Endothelial cell of umbilical vein (primary cell): ENCODE measurements at regions not wholly inside any gene's neighbourhood (a gene's known extent, or its start where the extent isn't known, plus 50 kb on each side); places are given as distances from the start of the nearest gene placed in this dataset.

Experiments used
- BruUV-seq: library from RNA; stranded (reverse); fragments of 400-500 nt; replicated peaks from 2 replicates; lab custom pipeline; 2021; lab: Mats Ljungman, UMichigan
- CTCF ChIA-PET: fragments of 300-600, 350-600 bp; sonication (Branson Sonifier 250); formaldehyde crosslinking; loops from one replicate; lab custom pipeline; 2021; ENCODE audit warnings: antibody characterized with exemption, inconsistent platforms; lab: Charles Lee
- POLR2A ChIA-PET: fragments of 300-600, 350-600 bp; sonication (Branson Sonifier 250); formaldehyde crosslinking; loops from one replicate; lab custom pipeline; 2021; ENCODE audit warnings: antibody characterized with exemption, inconsistent platforms; lab: Charles Lee
- DNase-seq: peaks from one replicate; pipeline ENCODE4 v3.0.0-alpha.2; 2011; ENCODE audit warnings: low read depth, low spot score
- FAIRE-seq: peaks from 2 replicates; lab custom pipeline; 2011; peaks lifted over from hg19 to GRCh38; lab: Jason Lieb, UNC
- H2AFZ ChIP-seq: 2 replicates; pipeline ENCODE4 v1.6.0; 2012; ENCODE audit warnings: low read depth, low read length, control low read depth, inconsistent platforms
- H3K27ac ChIP-seq: 2 replicates; pipeline ENCODE4 v1.5.1; 2011; ENCODE audit warnings: low read depth, mild to moderate bottlenecking, control low read depth, low read length, moderate library complexity; ENCODE audit not compliant: insufficient read depth
- H3K27me3 ChIP-seq, 2 experiments: 2 replicates each; pipeline versions ENCODE4 v1.6.0 to v1.6.1; 2011; ENCODE audit warnings: low read length in 2 of 2, mixed read lengths in 1 of 2; ENCODE audit not compliant: control insufficient read depth in 2 of 2, insufficient read depth in 2 of 2
- H3K36me3 ChIP-seq, 2 experiments: 2 replicates in 1 of 2; 3 replicates in 1 of 2; pipeline ENCODE4 v1.5.1; 2011; ENCODE audit warnings: low read length in 2 of 2, mild to moderate bottlenecking in 1 of 2, moderate library complexity in 1 of 2; ENCODE audit not compliant: control insufficient read depth in 2 of 2, insufficient read depth in 2 of 2; ENCODE audit errors: extremely low read depth in 1 of 2
- H3K4me1 ChIP-seq: 3 replicates; pipeline ENCODE4 v1.5.1; 2011; ENCODE audit warnings: mild to moderate bottlenecking, low read length; ENCODE audit not compliant: control insufficient read depth, insufficient read depth; ENCODE audit errors: extremely low read depth
- H3K4me2 ChIP-seq: 2 replicates; pipeline ENCODE4 v1.6.1; 2011; ENCODE audit warnings: low read length, control low read depth, mixed read lengths; ENCODE audit not compliant: insufficient read depth
- H3K4me3 ChIP-seq, 3 experiments: fragments of 200-600 bp in 1 of 3; sonication (generic), shearing (Covaris generic) in 1 of 3; replicated peaks in 1 of 3; 2 replicates each; pipeline ENCODE4 v1.5.1; 2011 to 2016; ENCODE audit warnings: control low read depth in 3 of 3, low read length in 3 of 3, mild to moderate bottlenecking in 2 of 3, inconsistent platforms in 1 of 3, low read depth in 1 of 3, moderate library complexity in 1 of 3; ENCODE audit not compliant: insufficient read depth in 1 of 3
- H3K79me2 ChIP-seq: 2 replicates; pipeline ENCODE4 v1.6.0; 2012; ENCODE audit warnings: low read length, inconsistent platforms; ENCODE audit not compliant: control insufficient read depth, insufficient read depth
- H3K9ac ChIP-seq: replicated peaks from 2 replicates; pipeline ENCODE3; 2011; ENCODE audit warnings: low read length, control low read depth; ENCODE audit not compliant: insufficient read depth; ENCODE audit errors: extremely low read depth
- H3K9me1 ChIP-seq: replicated peaks from 3 replicates; pipeline ENCODE4 v1.6.0; 2011; ENCODE audit warnings: mild to moderate bottlenecking, low read length; ENCODE audit not compliant: control insufficient read depth, insufficient read depth; ENCODE audit errors: extremely low read depth
- H3K9me3 ChIP-seq: replicated peaks from 2 replicates; pipeline ENCODE4 v1.5.1; 2012; ENCODE audit warnings: low read length, inconsistent platforms; ENCODE audit not compliant: control insufficient read depth, insufficient read depth
- H4K20me1 ChIP-seq: replicated peaks from 2 replicates; pipeline ENCODE3; 2011; ENCODE audit warnings: mild to moderate bottlenecking, low read length; ENCODE audit not compliant: control insufficient read depth, insufficient read depth; ENCODE audit errors: extremely low read depth
- FOS ChIP-seq: IDR thresholded peaks from 2 replicates; pipeline ENCODE4 v1.6.1; 2011; ENCODE audit warnings: mild to moderate bottlenecking, low read length, moderate library complexity, borderline replicate concordance; ENCODE audit not compliant: insufficient read depth
- GATA2 ChIP-seq: IDR thresholded peaks from 2 replicates; pipeline ENCODE4 v1.7.0; 2011; ENCODE audit warnings: low read depth, mild to moderate bottlenecking, moderate library complexity, mixed read lengths, low read length; ENCODE audit not compliant: insufficient read length, insufficient read depth
- JUN ChIP-seq: IDR thresholded peaks from 2 replicates; pipeline ENCODE4 v1.6.1; 2011; ENCODE audit warnings: borderline replicate concordance, low read depth; ENCODE audit not compliant: insufficient read length, insufficient read depth
- dilution Hi-C: fragments of 300-500 bp; cut with MboI; formaldehyde crosslinking; loops from one replicate; pipeline ENCODE4 v1.15.0; 2019; ENCODE audit warnings: low sequenced_read_pairs; ENCODE audit not compliant: extremely low pct_ligation_motif_present
- intact Hi-C: fragments of 100-400 bp; cut with micrococcal nuclease; formaldehyde crosslinking; loops from one replicate; pipeline ENCODE4 v1.10.0; 2022
- TF ChIP-seq, protein P1 (sequence below): IDR thresholded peaks from 2 replicates; pipeline ENCODE4 v1.6.1; 2011; ENCODE audit not compliant: insufficient read depth, insufficient read length

GRCh38 chr3:18808429-18808828, 339.9 kb upstream of the KCNH8 start:
- Histone ChIP-seq H3K4me3 (no peak overlapping the region), H3K79me2 (no peaks in the 10 kb centered on the region), H3K9ac (no peak overlapping the region), H4K20me1 (no peaks in the 10 kb centered on the region), H3K27me3 (no peaks in the 10 kb centered on the region), H3K27ac (no peak overlapping the region), H3K4me2 (no peak overlapping the region), H3K36me3 (no peaks in the 10 kb centered on the region), H2AFZ (no peak overlapping the region), H3K4me1 (no peaks in the 10 kb centered on the region), H3K9me3 (no peaks in the 10 kb centered on the region), H3K9me1 (no peaks in the 10 kb centered on the region)
- DNase-seq (no peak), FAIRE-seq (no peak)
- intact Hi-C loops (no loop called here), dilution Hi-C loops (no loop called here)
- CTCF ChIA-PET, result no interaction called here
- POLR2A ChIA-PET, result no interaction called here
- no TSS peak for BruUV-seq
- TF ChIP-seq, protein P1, sequence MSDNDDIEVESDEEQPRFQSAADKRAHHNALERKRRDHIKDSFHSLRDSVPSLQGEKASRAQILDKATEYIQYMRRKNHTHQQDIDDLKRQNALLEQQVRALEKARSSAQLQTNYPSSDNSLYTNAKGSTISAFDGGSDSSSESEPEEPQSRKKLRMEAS, result no peak
- TF ChIP-seq GATA2 (no peak), JUN (no peak)

DNA sequence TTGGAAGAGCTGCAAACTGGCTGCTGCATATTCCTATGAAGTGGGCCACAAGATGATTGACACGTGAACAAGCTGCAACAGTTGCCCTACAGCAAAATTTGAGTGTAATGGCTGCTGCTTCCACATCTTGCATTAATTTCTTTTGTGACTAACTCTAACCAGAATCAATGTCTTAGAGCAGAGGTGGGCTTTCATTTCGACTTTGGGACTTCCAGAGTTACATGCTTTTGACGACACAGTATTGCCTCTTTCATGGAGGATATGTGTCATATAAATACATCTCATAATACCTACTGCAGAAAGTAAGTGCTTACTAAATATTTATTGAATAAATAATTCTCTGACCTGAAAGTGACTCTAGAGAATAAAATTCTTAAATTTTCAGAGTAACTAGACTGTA, 340.7 kb upstream of the KCNH8 start:
- ChIA-PET CTCF (no interaction called here), POLR2A (no interaction called here)
- H4K20me1 ChIP-seq, result no peaks in the 10 kb centered on the region
- DNase-seq (no peak), FAIRE-seq (no peak)
- H3K27me3 ChIP-seq, result no peaks in the 10 kb centered on the region
- H3K4me3 ChIP-seq, result no peak overlapping the region
- no peaks in the 10 kb centered on the region for H3K36me3 ChIP-seq
- no peak for TF ChIP-seq FOS
- no peaks in the 10 kb centered on the region for H3K79me2 ChIP-seq
- no peaks in the 10 kb centered on the region for H3K4me1 ChIP-seq
- H3K9me1 ChIP-seq, result no peaks in the 10 kb centered on the region
- dilution Hi-C loops (no loop called here), intact Hi-C loops (no loop called here)
- H3K9me3 ChIP-seq, result no peaks in the 10 kb centered on the region
- no peak overlapping the region for H3K27ac ChIP-seq
- H3K9ac ChIP-seq, result no peak overlapping the region
- no peak overlapping the region for H3K4me2 ChIP-seq
- no TSS peak for BruUV-seq
- H2AFZ ChIP-seq, result no peak overlapping the region
